ENCODE measurements at regions not wholly inside any gene's neighbourhood (a gene's known extent, or its start where the extent isn't known, plus 50 kb on each side); places are given as distances from the start of the nearest gene placed in this dataset.

DNA sequence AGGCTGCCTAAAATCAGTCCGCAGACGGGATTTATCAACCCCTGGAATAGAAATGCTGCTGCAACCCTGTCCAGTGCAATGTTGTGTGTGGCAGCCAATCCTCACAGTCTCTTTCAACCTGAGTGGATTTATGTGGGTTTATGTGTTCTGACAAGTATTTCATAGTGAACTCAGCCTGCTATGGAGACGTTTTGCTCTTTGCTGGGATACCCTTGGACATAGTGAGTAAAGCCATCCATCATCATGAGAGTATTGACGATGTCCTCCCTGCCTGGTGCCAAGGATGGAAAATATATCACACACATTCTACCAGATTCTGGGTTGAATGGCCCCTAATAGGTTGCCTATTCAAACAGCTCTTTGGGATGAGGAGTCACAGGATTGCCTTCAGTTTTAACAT, 219.1 kb downstream of the SOCS6 start:
- ATAC-seq (replicated peaks) = no peak
- no peak overlapping the region for H3K4me3 Mint-ChIP-seq
- peaks cover 5% of the 10 kb centered on the region for H3K9me3 Mint-ChIP-seq
- H3K4me1 Mint-ChIP-seq = no peaks in the 10 kb centered on the region
- no peaks in the 10 kb centered on the region for H3K27me3 Mint-ChIP-seq
- H3K36me3 Mint-ChIP-seq (ENCODE audit: low read depth) = no peaks in the 10 kb centered on the region
- H3K27ac Mint-ChIP-seq = no peak overlapping the region

GRCh38 chr18:70506511-70506910, 217.7 kb downstream of the SOCS6 start:
- no peaks in the 10 kb centered on the region for H3K4me1 Mint-ChIP-seq
- no peaks in the 10 kb centered on the region for H3K27me3 Mint-ChIP-seq
- no peak overlapping the region for H3K4me3 Mint-ChIP-seq
- H3K9me3 Mint-ChIP-seq = peaks cover 4% of the 10 kb centered on the region
- no peaks in the 10 kb centered on the region for H3K36me3 Mint-ChIP-seq (ENCODE audit: low read depth)
- H3K27ac Mint-ChIP-seq = no peak overlapping the region
- no peak for ATAC-seq (replicated peaks)

GRCh38 chr18:70503060-70503459, 214.2 kb downstream of the SOCS6 start:
- H3K27ac Mint-ChIP-seq = no peak overlapping the region
- no peak overlapping the region for H3K4me3 Mint-ChIP-seq
- H3K27me3 Mint-ChIP-seq = no peaks in the 10 kb centered on the region
- no peaks in the 10 kb centered on the region for H3K36me3 Mint-ChIP-seq (ENCODE audit: low read depth)
- no peaks in the 10 kb centered on the region for H3K4me1 Mint-ChIP-seq
- ATAC-seq (replicated peaks) = no peak
- H3K9me3 Mint-ChIP-seq = no peaks in the 10 kb centered on the region

DNA sequence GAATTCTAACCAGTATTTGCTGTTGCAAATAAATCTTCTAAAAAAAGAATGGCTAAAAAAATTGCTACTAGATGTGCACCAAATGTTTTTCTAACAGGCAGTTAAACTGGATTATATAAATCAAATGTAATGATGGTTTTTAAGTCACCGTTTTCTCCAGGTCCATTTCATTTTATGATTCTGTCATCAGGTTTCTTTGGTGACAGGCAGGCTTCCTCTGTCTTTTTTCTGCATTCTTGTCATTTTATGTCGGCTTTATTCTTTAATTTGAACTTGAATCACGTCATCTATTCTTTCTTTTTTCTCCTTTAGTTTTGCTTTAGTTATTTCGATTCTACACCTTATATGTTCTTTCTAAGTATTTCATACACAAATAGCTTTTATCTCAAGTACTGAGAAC, 212.5 kb downstream of the SOCS6 start:
- no peak for ATAC-seq (replicated peaks)

GRCh38 chr18:70500748-70501147, 211.9 kb downstream of the SOCS6 start:
- Mint-ChIP-seq H3K36me3 (ENCODE audit: low read depth) (no peaks in the 10 kb centered on the region), H3K4me1 (no peaks in the 10 kb centered on the region), H3K4me3 (no peak overlapping the region), H3K9me3 (no peaks in the 10 kb centered on the region), H3K27me3 (no peaks in the 10 kb centered on the region), H3K27ac (no peak overlapping the region)
- ATAC-seq (replicated peaks) = no peak

More for the DNA sequence above, 212.5 kb downstream of the SOCS6 start:
- H3K36me3 Mint-ChIP-seq (ENCODE audit: low read depth) = no peaks in the 10 kb centered on the region
- no peaks in the 10 kb centered on the region for H3K4me1 Mint-ChIP-seq
- H3K9me3 Mint-ChIP-seq = no peaks in the 10 kb centered on the region
- no peaks in the 10 kb centered on the region for H3K27me3 Mint-ChIP-seq
- no peak overlapping the region for H3K4me3 Mint-ChIP-seq
- no peak overlapping the region for H3K27ac Mint-ChIP-seq

DNA sequence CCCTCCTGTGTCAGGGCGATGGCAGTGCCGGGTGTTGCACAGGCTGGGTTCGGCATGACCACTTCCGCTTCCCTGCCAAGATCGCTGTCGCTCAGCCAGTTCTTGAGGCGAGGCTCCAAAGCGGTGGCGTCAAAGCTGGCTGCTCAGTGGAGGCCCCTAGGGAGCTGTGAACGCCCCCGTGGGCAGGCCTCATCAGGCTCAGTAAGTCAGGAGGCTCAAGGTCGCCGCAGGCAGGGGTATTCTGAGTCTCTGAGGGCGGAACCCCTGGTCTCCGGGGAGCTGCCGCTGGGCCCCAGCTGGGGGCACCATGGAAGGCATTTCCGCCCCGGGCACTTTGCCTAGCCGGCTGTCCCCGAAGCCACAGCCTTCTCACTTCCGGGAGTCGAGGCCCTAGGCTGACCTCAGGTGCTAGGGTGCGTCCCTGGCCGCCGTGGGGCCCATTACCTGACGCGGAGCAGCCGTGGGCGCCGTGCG, 210.4 kb downstream of the SOCS6 start:
- H3K9me3 Mint-ChIP-seq = no peaks in the 10 kb centered on the region
- H3K27ac Mint-ChIP-seq = no peak overlapping the region
- H3K27me3 Mint-ChIP-seq = no peaks in the 10 kb centered on the region
- no peak overlapping the region for H3K4me3 Mint-ChIP-seq
- no peaks in the 10 kb centered on the region for H3K4me1 Mint-ChIP-seq
- no peak for ATAC-seq (replicated peaks)
- no peaks in the 10 kb centered on the region for H3K36me3 Mint-ChIP-seq (ENCODE audit: low read depth)

GRCh38 chr18:70496353-70497294, 207.8 kb downstream of the SOCS6 start:
- Mint-ChIP-seq H3K27ac (no peak overlapping the region), H3K4me3 (no peak overlapping the region), H3K4me1 (no peaks in the 10 kb centered on the region), H3K27me3 (no peaks in the 10 kb centered on the region), H3K9me3 (no peaks in the 10 kb centered on the region), H3K36me3 (ENCODE audit: low read depth) (no peaks in the 10 kb centered on the region)
- ATAC-seq (replicated peaks) = no peak

DNA sequence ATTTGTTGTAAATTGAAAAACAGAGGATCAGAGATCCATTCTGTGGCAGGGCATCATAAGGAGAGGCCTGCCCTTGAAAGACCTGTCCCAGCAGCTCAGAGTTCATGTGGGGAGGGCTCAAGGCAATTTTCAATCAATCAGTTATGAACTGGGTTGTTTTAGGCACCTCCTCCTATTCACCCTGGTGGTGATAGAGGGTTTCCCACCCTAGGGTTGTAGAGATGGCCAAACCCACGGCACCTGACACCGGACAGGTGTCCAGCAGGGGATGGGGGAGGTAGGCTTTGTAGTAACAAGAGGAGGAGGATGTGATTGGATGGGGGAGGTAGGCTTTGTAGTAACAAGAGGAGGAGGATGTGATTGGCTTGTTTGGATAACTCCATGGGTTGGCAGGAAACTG, 205.7 kb downstream of the SOCS6 start:
- H3K27ac Mint-ChIP-seq = no peak overlapping the region
- H3K27me3 Mint-ChIP-seq = peaks cover 3% of the 10 kb centered on the region
- H3K4me3 Mint-ChIP-seq = no peak overlapping the region
- no peaks in the 10 kb centered on the region for H3K9me3 Mint-ChIP-seq
- no peaks in the 10 kb centered on the region for H3K36me3 Mint-ChIP-seq (ENCODE audit: low read depth)
- no peaks in the 10 kb centered on the region for H3K4me1 Mint-ChIP-seq
- no peak for ATAC-seq (replicated peaks)

DNA sequence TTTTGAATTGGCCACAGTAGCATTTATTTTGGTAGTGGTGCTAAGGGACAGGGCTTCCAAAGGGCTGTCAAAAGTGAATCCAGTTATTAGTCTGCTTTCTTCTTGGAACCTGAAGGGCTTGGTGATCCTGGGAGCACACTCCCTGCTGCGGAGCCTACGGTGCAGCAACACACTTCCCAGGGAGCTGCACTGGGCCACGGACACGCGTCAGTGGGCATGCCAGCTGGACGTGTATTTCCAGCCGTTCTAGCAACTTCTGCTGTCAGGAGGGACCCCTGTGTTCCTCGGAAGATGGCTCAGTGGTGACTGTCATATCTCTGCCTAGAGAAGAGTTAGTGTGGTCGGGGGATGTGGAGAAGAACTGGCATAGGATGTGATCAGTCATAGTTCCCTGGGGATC, 204.6 kb downstream of the SOCS6 start:
- no peaks in the 10 kb centered on the region for H3K9me3 Mint-ChIP-seq
- no peaks in the 10 kb centered on the region for H3K4me1 Mint-ChIP-seq
- no peak for ATAC-seq (replicated peaks)
- no peak overlapping the region for H3K4me3 Mint-ChIP-seq
- H3K27me3 Mint-ChIP-seq = peaks cover 3% of the 10 kb centered on the region
- no peak overlapping the region for H3K27ac Mint-ChIP-seq
- H3K36me3 Mint-ChIP-seq (ENCODE audit: low read depth) = no peaks in the 10 kb centered on the region

DNA sequence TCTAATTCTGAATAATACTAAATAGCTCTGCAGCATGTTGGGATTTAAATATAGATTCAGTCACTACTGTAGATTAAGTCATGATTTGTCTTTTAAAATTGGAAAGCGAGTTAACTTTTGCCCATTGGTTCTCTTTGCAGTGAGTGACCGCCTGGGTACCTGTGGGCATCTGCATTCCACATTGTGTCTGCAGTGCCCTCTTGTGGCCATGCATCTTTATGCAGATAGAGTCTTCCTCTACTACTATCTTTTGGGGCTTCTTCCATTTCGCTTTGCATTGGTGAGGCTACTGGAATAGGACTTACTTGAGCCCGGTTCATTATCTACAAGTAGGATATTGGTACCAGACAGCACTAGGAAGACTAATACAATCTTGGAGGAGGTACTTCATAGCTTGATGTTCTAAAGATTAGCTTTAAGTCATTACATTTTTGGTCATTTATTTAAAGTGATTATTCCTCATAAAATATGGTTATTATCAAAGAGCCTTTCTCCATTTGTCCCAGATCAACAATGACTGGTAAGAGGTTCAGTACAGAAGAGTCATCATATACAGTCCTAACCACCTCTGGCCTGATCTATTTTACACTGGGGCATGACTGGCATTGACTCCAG, 203.0 kb downstream of the SOCS6 start:
- Mint-ChIP-seq H3K27ac (no peak overlapping the region), H3K4me3 (no peak overlapping the region), H3K4me1 (no peaks in the 10 kb centered on the region), H3K9me3 (no peaks in the 10 kb centered on the region), H3K36me3 (ENCODE audit: low read depth) (no peaks in the 10 kb centered on the region), H3K27me3 (peaks cover 3% of the 10 kb centered on the region)
- peak; percentile 67 for ATAC-seq (replicated peaks)

DNA sequence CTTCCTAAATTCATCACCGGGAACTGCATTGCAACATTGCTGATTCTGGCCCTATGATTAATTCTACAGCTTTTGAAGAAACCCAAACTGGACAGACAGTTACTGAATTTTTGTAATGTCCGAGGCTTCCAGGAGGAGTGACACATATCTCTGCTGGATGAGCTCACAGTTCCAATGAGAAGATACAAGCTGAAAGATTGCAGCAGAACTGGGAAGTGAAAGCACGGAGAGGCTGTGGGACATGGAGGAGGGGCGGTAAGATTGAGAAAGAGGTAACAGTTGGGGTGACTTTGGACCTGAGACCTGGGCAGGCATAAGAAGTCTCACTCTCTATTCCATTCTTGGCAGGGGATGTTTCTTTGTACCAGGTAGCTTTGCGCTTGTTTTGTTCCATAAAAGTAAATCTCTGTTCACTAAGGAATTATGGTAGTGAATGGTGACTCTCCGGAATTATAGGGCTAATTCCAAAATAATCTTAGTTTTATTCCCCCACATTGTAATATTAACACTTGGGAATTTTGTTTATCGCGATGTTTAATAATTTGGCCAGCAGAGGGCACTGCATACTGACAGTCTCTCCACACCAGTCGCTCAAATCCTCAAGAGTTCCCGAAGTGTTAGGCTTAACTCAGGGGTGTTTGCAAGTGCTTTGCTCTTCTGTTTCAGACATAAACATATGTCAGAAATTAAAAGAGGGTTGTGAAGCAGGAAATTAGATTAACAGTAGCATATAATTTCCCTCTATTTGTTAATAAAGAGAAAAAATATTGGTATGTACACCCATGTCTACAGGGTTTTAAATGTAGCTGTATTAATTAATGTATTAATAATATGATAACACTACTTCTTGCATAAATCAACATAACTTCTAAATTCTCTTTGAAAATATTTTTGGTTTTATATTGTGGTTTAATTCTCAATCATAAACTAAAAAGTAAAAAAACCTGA, 201.4 kb downstream of the SOCS6 start:
- no peak overlapping the region for H3K4me3 Mint-ChIP-seq
- no peaks in the 10 kb centered on the region for H3K4me1 Mint-ChIP-seq
- H3K27me3 Mint-ChIP-seq = peaks cover 3% of the 10 kb centered on the region
- no peak overlapping the region for H3K27ac Mint-ChIP-seq
- ATAC-seq (replicated peaks) = peak; percentile 34
- H3K36me3 Mint-ChIP-seq (ENCODE audit: low read depth) = no peaks in the 10 kb centered on the region
- H3K9me3 Mint-ChIP-seq = no peaks in the 10 kb centered on the region

GRCh38 chr18:70489571-70489970, 200.7 kb downstream of the SOCS6 start:
- H3K9me3 Mint-ChIP-seq = no peaks in the 10 kb centered on the region
- H3K4me3 Mint-ChIP-seq = no peak overlapping the region
- peaks cover 3% of the 10 kb centered on the region for H3K27me3 Mint-ChIP-seq
- H3K4me1 Mint-ChIP-seq = no peaks in the 10 kb centered on the region
- H3K36me3 Mint-ChIP-seq (ENCODE audit: low read depth) = no peaks in the 10 kb centered on the region
- H3K27ac Mint-ChIP-seq = no peak overlapping the region
- ATAC-seq (replicated peaks) = no peak

- ATAC-seq (replicated peaks) = no peak
- H3K27ac Mint-ChIP-seq = no peak overlapping the region
- H3K36me3 Mint-ChIP-seq (ENCODE audit: low read depth) = no peaks in the 10 kb centered on the region
- H3K9me3 Mint-ChIP-seq = no peaks in the 10 kb centered on the region
- H3K27me3 Mint-ChIP-seq = peaks cover 5% of the 10 kb centered on the region
- H3K4me3 Mint-ChIP-seq = no peak overlapping the region
- no peaks in the 10 kb centered on the region for H3K4me1 Mint-ChIP-seq
Measured at GRCh38 chr18:70469916-70470315, 181.1 kb downstream of the SOCS6 start.

DNA sequence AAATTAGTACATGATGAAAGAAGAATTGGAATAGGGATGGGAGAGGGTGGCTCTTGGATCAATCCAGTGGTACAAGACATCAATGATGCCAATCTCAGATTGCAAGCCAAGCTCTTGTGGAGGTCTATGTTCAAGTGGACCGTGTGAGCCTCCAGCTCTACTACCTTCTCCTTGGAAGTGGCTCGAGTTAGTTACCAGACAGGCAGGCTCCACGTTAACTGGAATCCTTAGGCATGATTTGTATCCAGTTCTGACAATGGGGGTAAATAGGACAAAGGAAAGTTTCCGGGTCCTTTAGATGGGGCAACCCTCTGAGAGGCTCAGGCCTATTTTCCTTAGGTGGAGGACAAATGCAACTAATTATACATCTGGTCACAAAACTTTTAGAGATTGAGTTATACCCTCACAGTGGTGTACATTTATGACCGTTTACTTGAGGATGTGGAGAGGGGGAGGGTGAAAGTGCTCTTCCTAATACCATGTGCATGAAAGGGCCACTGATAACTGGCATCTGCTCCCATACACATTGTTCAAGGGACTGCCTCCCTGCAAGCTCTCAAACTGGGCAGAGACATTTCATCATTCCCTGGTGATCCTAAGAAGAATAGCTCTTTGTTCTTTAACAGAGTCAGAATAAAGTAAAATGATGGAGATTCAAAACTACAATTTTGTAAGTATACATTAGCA, 180.2 kb downstream of the SOCS6 start:
- Mint-ChIP-seq H3K36me3 (ENCODE audit: low read depth) (no peaks in the 10 kb centered on the region), H3K4me1 (no peaks in the 10 kb centered on the region), H3K27me3 (peaks cover 5% of the 10 kb centered on the region), H3K4me3 (no peak overlapping the region), H3K27ac (no peak overlapping the region), H3K9me3 (no peaks in the 10 kb centered on the region)
- no peak for ATAC-seq (replicated peaks)

All from activated T-helper 17 cell treated with anti-CD3 and anti-CD28 coated beads, Interleukin-2, amount 50 U/mL, for 72 hours (primary cell).